GM18909 (cell line): ENCODE measurements at regions not wholly inside any gene's neighbourhood (a gene's known extent, or its start where the extent isn't known, plus 50 kb on each side); places are given as distances from the start of the nearest gene placed in this dataset.

Source experiments
- ATAC-seq: cut with Tn5 transposase; IDR thresholded peaks from one replicate; pipeline ENCODE4 v1.9.1; 2021; ENCODE audit warnings: mild to moderate bottlenecking; ENCODE audit not compliant: unreplicated experiment, poor library complexity

DNA sequence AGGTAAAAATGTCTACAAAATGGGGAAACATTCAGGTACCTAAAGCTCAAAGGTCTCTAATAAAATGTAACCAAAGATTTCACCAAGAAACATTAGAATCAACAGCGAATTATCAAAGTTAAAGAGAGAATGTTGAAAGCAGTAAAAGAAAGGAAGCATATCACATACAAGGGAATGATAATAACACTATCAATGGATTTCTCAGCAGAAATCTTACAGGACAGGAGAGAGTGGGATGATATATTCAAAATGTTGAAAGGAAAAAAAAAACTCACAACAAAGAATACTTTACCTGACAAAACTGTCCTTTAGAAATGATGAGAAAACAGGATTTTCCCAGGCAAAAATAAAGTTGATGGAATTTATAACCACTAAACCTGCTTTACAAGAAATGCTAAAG is 591.2 kb upstream of the POU3F3 start:
- ATAC-seq = no peak

DNA sequence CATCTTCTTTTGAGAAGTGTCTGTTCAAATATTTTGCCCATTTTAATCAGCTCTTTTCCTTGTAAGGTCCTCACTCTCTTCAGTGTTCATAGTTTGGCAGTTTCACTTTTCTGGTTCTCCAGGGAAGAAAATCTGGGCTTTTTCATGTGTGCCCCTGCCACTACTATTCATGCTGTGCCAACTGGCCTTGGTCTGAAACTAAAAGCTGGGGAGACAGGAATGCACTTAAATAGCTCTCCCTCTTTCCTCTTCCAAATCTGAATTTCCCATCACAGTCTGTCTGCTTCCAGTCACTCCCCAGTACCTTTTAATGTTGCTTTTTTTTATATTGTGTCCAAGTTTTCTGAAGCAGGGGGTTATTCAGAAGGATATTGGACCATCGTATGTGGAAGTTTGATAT is 574.3 kb upstream of the POU3F3 start:
- ATAC-seq = no peak

DNA sequence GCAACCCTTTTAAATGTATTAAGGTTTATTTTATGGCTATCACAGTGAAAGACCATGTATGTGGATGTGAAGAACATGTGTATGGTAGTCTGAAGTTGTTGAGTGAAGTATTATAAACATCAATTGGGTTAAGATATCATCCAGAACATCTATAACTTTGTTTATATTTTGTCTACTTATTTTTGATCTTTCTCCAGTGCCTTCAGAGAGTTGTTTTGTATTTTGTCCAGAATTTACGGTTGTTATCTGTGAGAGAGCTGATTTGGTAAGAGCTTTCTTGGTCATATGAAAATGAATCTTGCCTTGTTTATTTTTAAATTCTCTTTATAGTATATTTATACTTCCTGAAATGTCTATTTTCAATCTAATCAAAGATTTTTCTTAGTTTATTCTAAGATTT is 573.7 kb upstream of the POU3F3 start:
- no peak for ATAC-seq

DNA sequence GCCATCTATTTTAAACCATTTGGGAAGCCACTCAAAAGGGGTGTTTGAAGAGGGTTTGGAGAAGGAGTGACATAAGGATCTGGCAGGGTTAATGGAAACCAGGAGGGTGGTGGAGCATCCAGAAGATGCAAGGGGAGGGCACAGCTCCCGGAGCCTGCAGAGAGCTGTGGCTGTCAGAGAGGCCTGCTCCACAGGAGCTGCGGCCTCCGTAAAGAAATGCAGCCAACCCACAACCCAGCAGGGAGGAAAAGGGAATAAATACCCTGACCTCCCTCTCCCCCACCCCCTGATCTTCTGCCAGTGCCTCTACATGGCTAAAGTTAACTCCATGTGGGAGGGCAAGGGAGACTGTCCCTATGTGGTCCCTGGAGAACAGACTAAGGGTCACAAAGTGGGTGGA is 567.1 kb upstream of the POU3F3 start:
- ATAC-seq = no peak

DNA sequence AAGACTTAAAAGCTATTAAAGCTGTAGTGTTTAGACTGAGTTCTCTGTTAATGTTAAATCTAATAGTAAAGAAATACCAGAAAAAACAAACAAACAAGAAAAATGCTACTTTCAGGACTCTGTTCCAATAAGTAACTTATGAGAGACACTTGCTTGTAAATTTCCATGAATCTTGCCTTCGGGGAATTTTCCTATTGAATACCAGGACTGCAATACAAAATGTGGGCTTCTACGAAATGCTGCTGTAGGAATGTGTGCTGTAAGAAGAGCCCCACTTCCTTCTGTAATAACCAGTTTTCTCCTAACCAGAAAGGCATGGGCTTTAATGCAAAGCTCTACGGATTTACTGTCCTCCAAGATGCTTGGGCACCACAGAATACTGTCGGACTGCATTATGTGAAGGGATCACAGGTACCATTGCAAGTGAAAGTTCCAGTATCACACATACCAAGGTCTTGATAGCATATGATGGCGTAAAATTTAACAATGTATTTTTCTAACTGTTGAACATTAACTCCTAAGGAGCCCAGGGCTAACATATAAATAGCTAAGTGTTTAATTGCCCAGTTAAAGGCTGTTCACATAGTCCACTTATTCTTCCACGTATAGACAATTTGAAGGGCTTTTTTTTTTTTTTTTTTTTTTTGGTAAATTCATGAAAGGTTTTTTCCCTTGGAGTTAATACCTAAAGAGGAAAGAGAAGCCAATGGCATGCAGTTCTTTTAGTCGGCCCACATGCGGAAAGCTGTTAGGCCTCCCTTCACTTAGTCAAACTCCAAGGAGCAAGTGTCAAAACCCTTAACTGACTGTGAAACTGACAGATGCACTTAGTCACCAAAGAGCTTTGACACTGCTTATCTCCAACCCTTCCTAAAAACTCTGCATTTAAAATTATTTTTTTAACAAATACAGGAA is 564.0 kb upstream of the POU3F3 start:
- no peak for ATAC-seq

DNA sequence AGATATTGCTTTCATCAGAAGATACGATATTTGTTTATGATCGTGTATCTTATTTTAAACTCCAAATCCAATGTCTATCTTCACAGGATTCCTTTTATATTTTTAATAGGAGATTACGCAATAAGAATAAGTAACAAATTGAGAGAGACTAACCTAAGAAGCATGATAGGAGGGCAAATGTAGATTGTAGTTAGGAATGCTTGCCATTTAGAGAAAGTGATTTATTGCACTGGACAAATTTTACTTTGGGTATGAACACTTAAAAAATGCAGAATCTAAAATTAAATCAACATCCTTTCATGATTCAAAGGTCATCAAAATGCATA is 563.4 kb upstream of the POU3F3 start:
- ATAC-seq = no peak

DNA sequence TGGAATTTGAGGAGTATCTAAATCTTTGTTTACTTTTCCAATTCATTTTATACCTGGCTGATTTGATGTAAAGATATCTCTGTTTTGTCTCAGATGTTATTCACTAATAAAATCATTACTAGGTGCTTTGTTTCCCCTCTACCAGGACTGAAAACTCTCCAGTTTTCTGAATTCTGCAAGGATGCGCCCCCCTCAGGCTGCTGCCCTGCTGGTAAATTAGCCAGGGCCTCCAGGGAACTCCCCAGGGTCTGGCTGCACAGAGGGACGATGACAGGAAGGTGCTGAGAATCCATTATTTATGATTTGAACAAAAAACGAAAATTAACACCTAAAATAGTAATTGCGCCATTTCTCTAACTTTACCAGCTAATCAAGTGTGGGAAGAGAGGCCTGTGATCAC is 541.2 kb upstream of the POU3F3 start:
- ATAC-seq = no peak

DNA sequence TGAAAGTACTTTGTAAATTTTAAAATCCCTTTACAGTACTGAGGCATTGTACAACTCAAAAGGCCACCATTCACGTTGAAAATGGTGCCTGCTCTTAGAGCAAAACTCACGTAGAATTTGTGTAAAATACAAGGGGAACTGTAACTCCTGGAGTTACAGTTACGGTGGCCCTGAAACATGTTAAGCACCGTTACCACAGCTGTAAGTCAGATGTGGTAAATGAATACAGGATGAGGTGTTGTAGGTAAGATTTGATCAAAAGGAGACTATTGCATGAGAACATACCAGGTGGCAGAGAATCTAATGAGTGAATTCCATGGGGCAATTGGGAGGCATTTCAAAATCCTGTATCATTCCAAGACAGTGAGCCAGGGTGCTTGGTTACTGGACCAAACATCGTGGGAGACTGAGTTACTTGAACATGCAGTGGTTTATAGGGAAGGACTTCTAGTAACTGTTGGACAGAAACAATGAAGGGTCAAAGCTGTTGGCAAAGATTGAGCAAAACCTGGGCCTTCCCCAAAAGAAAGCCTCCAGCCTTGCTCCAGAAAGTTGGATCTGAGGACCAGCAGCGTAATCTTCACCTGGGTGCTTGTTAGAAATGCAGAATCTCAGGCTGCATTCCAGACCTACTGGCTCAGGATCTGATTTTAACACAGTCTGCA is 535.8 kb upstream of the POU3F3 start:
- ATAC-seq = no peak

DNA sequence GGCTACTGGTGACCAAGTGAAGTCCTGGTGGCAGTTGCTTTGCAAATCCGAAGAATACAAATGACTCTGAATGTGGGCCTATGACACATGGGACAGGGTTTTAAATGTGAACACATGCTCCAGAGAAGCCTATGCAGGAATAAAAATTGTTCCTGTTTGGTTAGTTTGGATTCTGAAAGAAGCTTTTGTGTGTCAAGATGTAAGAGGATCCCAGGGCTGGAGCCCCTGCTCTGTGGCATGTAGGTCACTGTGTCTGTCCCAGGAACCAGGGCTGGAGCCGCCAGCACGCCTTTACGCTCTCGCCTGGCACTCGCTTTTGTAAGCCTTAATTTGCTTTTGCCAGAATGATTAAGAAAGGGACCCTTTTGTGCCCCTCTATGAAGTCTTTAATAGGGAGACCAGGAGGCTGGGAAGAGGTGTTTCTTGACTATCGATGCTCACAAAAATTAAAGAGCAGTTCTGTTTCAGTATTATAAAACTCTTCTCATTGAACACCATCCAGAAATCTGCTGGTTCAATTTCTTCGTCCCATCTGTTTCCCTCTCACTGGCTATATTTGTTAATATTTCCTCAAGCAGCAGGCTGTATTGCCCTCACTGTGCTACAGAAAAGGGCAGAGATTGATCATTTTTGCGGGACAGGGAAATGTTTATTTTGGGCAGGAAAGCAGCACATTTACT is 532.7 kb upstream of the POU3F3 start:
- no peak for ATAC-seq

DNA sequence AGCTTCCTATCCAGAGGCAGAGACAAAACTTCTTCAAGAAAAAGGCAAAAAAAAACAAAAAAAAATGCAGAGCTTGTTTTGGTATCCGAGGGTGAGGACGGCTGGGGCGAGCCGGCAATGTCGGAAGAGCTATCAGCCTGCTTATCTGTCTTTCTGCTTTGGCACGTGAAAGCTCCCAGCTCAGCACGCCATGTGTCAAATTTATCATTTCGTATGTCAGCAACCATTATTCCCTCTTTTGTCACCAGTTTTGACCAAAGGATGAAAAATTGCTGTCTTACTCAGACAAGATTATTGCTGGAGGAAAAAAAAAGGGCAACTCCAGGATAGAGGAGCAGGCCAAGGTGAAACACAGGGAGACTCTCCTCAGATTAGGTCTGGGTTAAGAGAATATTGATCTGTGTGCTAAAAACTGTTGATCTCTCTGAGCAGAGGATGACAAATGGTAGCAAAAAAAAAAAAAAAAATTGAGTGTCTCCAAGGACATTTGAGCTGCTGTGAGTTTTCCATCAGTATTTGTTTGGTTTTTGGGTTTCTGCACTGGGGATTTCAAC is 532.0 kb upstream of the POU3F3 start:
- ATAC-seq = no peak

DNA sequence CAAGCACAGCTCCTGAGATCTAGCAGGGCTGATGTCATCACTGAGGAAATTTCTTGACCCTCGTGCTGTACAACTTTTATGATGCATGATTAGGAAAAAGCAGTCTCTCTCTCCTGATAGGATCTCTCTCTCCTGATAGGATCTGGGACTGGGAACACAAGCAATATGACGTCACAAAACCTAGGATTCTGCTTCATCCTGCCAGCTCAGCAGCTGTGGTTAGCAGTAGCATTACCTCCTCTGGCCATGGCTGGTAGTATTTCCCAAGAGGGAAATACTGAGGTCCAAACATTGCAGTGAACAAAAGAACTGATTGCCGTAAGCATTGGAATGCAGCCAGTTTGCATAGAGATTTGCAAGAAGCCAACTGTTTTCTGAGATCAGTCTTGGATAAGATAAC is 521.2 kb upstream of the POU3F3 start:
- no peak for ATAC-seq

DNA sequence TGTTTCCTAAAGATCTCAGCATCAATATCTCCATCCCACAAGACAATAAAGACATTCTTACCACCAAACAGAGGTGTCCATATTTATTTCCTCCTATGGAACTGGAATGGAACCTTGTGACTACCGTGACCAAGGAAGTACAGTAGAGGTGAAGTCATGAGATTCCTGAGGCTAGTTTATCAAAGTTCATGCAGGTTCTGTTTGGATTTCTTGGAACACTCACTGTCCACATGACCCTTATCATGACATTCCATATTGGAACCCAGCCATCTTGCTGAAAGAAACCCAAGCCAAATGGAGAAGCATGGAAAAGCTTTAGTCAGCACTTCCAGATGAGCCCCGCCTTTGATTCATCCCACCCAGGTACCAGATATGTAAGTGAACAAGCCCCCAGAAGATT is 516.0 kb upstream of the POU3F3 start:
- ATAC-seq = no peak

DNA sequence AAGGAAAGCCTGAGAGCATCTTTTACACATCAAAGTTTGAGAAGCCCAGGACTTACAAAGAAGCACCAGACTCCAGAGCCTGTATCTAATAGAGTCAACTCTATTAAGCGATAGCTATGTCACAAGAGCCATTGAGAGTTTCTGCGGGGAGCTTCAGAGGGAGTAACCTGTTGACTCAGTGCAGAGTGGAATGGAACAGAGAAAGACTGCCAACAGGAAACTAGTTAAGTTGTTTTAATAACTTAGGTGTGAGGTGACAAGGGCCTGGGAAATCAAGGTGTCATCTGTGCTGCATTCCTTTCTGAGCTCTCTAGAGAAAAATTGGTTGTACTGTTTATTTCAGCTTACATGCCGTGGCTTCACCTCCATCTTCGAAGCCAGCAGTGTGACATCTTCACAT is 513.8 kb upstream of the POU3F3 start:
- ATAC-seq = no peak

DNA sequence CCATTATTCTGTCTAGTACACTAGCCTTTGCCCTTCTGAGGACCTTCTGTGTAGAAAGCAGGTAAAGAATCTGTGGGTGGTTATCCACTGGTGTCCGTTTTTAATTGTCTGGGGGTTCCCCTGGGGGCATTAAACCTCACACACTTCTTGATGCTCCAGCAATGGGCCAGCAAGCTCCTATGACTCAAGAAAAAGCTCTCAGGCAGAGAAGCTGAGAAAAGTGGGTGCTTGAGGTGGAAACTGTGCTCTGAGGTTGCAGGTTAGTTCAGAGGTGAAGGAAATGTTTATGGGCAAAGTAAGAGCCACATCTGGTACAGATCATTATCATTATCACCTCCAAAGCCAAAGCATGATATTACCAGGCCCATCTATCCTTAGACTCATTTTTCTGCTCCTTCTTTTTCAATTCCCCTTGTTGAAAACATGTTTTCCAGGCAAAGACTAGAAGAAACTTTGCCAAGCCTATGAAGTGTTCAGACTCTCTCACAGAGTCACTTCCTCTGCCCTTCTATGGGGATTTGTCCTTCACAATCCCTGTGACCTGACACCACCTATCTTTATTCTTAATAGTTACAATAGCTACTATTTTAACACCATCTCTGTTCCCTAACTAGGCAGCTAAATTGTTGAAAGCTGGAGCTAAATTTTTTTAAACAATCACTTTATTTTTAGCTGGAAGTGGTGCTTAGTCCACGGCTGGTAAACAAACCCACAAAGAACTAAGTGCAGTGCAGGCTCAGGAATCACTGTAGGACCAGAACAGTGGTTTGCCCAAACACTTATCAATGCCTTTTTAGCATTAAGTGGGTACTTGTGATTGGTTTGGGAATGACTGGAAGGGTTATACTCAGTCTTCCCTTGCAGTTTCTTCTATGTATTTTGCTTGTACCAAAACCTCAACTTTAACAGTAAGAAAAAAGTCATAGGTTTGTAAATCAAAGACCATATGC is 512.8 kb upstream of the POU3F3 start:
- no peak for ATAC-seq

DNA sequence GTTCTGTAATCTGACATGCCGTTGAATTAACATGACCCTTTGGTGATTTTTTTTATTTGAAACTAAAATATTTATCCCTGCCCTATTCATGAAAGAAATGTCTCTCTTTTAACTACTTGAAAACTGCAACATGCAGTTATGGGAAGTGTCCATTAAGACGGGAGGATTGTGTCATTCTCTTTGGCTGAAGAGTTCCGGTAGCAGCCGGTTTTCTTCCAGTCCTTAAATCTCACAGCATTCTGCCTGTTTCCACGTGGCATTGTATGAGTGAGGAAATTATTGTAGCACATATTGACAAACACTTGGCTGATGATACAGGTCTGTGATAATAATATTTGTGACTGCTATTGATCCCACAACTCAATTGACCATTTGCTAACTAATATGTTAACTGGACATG is 509.6 kb upstream of the POU3F3 start:
- no peak for ATAC-seq

DNA sequence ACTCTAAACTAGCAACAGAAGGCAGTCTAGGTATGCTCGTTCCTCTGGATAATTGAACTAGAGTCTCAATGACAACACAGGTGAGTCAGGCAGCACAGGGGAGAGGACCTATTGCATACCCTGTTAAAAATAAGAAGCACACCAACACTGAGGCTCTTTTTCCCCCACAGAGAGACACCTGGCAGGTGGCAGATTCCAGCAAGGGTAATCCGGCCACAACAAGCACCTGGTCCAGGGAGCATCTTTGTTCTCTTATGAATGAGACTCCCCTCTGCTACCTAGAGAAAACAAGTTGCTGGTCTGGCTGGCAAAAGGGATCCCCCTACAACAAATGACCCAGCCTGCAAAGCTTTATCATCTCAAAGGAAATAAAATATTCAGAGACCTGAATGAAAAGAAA is 508.9 kb upstream of the POU3F3 start:
- ATAC-seq = no peak

DNA sequence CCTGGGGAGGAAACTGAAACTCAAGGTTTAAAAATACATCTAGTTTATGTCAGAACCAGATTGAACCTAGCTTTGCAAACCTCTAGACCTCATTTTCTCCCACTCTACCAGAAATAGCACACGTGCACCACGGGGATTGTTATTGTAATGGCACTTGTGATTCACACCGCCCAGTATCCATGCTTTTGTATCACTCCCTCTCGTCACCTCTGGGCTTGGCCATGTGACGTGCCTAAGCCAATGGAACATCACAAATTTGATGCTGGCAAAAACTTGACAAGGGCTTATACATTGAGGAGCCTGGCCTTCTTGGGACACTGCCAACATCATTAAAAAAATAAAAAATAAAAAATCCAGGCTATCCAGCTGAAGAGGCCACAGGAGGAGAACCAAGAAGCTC is 495.8 kb upstream of the POU3F3 start:
- ATAC-seq = no peak

DNA sequence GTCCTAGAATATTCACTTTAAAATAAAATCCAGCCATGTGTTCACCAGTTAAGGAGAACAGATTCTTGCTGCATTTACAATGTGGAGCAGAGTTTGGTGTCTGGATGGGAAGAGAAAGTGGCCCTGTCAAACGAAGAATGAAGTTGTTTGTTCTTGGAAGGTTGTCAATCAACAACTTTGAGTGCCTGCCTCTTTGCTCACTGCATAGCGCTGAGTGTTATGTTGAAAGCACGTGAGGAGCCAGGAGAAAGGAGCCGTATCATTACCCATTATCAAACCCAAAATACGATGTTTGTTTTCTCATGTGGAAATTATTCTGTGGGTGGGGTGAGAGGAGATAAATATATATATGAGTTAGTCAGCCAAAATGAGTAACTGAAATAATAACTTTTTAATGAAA is 492.5 kb upstream of the POU3F3 start:
- ATAC-seq = no peak

DNA sequence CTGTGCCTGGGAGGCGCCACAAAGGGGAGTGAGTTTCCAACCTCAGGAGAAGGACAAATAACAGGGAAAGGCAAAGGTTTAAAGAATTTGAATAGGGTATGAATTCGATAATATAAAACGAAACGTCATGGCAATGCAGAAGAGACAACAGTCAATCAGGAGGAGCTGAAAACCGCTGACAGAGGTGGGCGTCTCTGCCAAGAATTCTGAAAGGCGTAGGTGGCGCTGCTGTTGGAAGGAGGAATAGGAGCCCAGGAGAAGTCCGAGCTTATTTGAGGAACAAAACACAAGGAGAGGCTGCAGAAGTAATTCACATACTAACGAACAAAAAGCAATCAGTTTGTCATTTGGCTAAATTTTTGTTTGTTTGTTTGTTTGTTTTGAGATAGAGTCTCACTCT is 485.8 kb upstream of the POU3F3 start:
- ATAC-seq = no peak

DNA sequence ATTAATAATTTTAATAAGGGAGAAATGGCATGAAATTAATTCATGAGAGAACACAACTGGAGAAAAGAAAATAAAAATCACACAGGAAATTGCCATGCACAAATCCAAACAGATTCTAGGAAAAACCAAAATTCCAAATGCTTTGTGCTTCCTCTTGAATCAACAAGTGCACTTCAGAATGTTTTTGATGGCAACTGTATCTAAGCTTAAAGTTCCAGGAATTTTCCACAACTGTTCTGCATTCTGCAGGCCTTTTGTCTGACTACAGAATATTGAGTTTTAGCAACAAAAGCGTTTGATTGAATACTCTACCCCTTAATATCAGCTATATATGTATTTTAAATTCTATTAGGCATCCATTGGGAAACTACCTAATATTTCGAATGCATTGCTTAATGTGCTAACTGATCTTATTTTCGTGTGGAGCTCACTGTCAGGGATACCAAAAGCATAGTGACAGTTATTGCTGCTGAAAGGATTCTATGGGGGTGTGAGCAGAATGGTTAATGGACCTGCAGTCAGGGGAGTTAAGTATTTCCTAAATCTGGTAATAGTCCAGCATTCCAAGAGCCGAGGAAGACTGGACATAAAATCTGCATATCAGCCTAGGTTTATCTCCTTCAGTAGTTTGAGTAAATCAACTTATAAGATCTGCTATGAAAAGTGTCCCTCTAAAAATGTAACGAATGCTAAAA is 482.7 kb upstream of the POU3F3 start:
- no peak for ATAC-seq
